Stimulated activated CD8-positive, alpha-beta memory T cell treated with anti-CD3 and anti-CD28 coated beads, Interleukin-15, amount 100 ng/mL, for 24 hours (primary cell): ENCODE measurements at regions not wholly inside any gene's neighbourhood (a gene's known extent, or its start where the extent isn't known, plus 50 kb on each side); places are given as distances from the start of the nearest gene placed in this dataset.
A peak's percentile ranks its signal among the peaks of the same experiment; 100 is the strongest.

Source experiments
- DNase-seq: peaks from one replicate; pipeline ENCODE4 v3.0.0-alpha.2; 2020; ENCODE audit warnings: low read depth

GRCh38 chr5:124664287-124664686 is 82.2 kb downstream of the ZNF608 start:
- no peak for DNase-seq

GRCh38 chr5:124663101-124663506 is 83.3 kb downstream of the ZNF608 start:
- DNase-seq, result no peak

- DNase-seq, result no peak
Observed at GRCh38 chr5:124662181-124662781, 84.2 kb downstream of the ZNF608 start.

GRCh38 chr5:124661317-124662141 is 84.9 kb downstream of the ZNF608 start:
- no peak for DNase-seq

- DNase-seq, result no peak
Observed at GRCh38 chr5:124660229-124661093, 86.0 kb downstream of the ZNF608 start.

- DNase-seq, result no peak
Observed at GRCh38 chr5:124659798-124660197, 86.6 kb downstream of the ZNF608 start.

- no peak for DNase-seq
Observed at GRCh38 chr5:124658867-124659557, 87.4 kb downstream of the ZNF608 start.

GRCh38 chr5:124655921-124656511 is 90.4 kb downstream of the ZNF608 start:
- DNase-seq, result no peak

GRCh38 chr5:124655251-124655917 is 91.1 kb downstream of the ZNF608 start:
- no peak for DNase-seq

- no peak for DNase-seq
Observed at GRCh38 chr5:124654418-124654817, 92.0 kb downstream of the ZNF608 start.

GRCh38 chr5:124653666-124654065 is 92.8 kb downstream of the ZNF608 start:
- DNase-seq, result no peak

- DNase-seq, result no peak
Observed at GRCh38 chr5:124652892-124653441, 93.5 kb downstream of the ZNF608 start.

GRCh38 chr5:124652514-124652819 is 94.0 kb downstream of the ZNF608 start:
- DNase-seq, result no peak

- no peak for DNase-seq
Observed at GRCh38 chr5:124651663-124652513, 94.6 kb downstream of the ZNF608 start.

- DNase-seq, result no peak
Observed at GRCh38 chr5:124650951-124651662, 95.3 kb downstream of the ZNF608 start.

GRCh38 chr5:124650147-124650561 is 96.3 kb downstream of the ZNF608 start:
- DNase-seq, result no peak

- peak; percentile 20 for DNase-seq
Observed at GRCh38 chr5:124649491-124650146, 96.8 kb downstream of the ZNF608 start.

GRCh38 chr5:124648902-124649467 is 97.5 kb downstream of the ZNF608 start:
- DNase-seq, result no peak
